Adrenal gland (tissue), 9 donors: ENCODE measurements at regions not wholly inside any gene's neighbourhood (a gene's known extent, or its start where the extent isn't known, plus 50 kb on each side); places are given as distances from the start of the nearest gene placed in this dataset.

Experiments
- DNase-seq, 7 donors: peaks; one replicate each; pipeline ENCODE4 v3.0.0-alpha.2; 2019 to 2020
- H3K27ac ChIP-seq, 5 donors: fragments of 200-600 bp; sonication (generic) in 4 of 5; 1 replicate in 3 of 5; 2 replicates in 2 of 5; pipeline versions ENCODE4 v1.5.1 to v1.8.0; 2016 to 2020; ENCODE audit warnings: mild to moderate bottlenecking in 1 of 5
- H3K27me3 ChIP-seq: fragments of 200-600 bp; 2 replicates; pipeline ENCODE4 v1.8.0; 2021
- H3K36me3 ChIP-seq, 2 donors: fragments of 200-600 bp; replicated peaks in 1 of 2; 1 replicate in 1 of 2; 2 replicates in 1 of 2; pipeline versions ENCODE4 v1.5.1 to v1.8.0; 2018 to 2022
- H3K4me1 ChIP-seq, 2 donors: fragments of 200-600 bp; replicated peaks in 1 of 2; 1 replicate in 1 of 2; 2 replicates in 1 of 2; pipeline versions ENCODE4 v1.5.1 to v1.8.0; 2018 to 2021
- H3K4me3 ChIP-seq, 4 donors: fragments of 200-600 bp; sonication (generic) in 3 of 4; one replicate each; pipeline ENCODE4 v1.5.1; 2016 to 2018
- H3K9me3 ChIP-seq, 3 donors: fragments of 200-600 bp; sonication (generic) in 1 of 3; replicated peaks in 1 of 3; 1 replicate in 2 of 3; 2 replicates in 1 of 3; pipeline versions ENCODE4 v1.5.1 to v1.8.0; 2016 to 2021
- POLR2A ChIP-seq, 2 donors: fragments of 450-650 bp; IDR thresholded peaks; one replicate each; pipeline ENCODE4 v1.6.1; 2017; ENCODE audit warnings: antibody characterized with exemption in 2 of 2, mild to moderate bottlenecking in 2 of 2, moderate library complexity in 1 of 2
- WGBS, 4 donors: extraction: QIAGEN DNeasy Blood & Tissue Kit in 2 of 4; methylation state at CpG; one replicate each; pipeline versions ENCODE4 v1.1.5 to v1.1.7; 2013 to 2017; 5-methylcytosine and 5-hydroxymethylcytosine counted together
- intact Hi-C, 2 donors: fragments of 100-400 bp; cut with DNase I; formaldehyde crosslinking; loops; one replicate each; pipeline versions ENCODE4 v1.14.1 to v1.15.0; 2022 to 2023
- TF ChIP-seq, protein P1 (sequence below), 6 experiments: fragments of 450-650 bp in 4 of 6; fragments of 200-600 bp in 2 of 6; sonication (generic) in 1 of 6; IDR thresholded peaks; 1 replicate in 5 of 6; 2 replicates in 1 of 6; pipeline versions ENCODE4 v1.5.1 to v1.8.0; 2016 to 2021; ENCODE audit warnings: antibody characterized with exemption in 6 of 6, mild to moderate bottlenecking in 2 of 6, moderate library complexity in 1 of 6
- donor health status: healthy with polysubstance abuse.
- donor health status: Bipolar disorder and iron deficiency.
- donor health status: DM: yes; HTN: yes; CAD: no.
- donor health status: DM: no; HTN: no; CAD: no.
- donor health status: DM: no; HTN: no; CAD: no.

DNA sequence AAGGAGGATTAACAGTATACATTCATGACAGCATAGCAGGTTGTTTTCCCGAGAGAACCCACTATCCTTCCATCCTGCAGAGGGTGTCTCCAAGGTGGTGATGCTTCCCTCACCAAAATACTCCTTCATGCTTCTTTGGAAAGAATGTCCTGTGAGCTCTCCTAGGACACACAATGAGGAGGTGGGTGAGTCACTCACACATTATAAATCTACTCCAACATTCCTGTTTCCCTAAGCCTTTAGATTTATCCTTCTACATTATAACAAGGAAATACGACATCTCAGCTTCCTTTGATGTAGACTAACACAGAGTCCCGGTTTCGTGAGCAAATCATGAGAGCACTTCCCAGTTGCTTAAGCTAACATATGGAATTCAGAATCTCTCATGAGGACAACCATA, 689.7 kb upstream of the CELF2 start:
- Histone ChIP-seq H3K4me1 (no peaks in the 10 kb centered on the region), H3K9me3 (no peaks in the 10 kb centered on the region), H3K27me3 (no peaks in the 10 kb centered on the region), H3K27ac (no peak overlapping the region), H3K36me3 (no peaks in the 10 kb centered on the region), H3K4me3 (no peak overlapping the region)
- TF ChIP-seq POLR2A (IDR thresholded peaks at IDR 0.05): no peak
- TF ChIP-seq, protein P1, sequence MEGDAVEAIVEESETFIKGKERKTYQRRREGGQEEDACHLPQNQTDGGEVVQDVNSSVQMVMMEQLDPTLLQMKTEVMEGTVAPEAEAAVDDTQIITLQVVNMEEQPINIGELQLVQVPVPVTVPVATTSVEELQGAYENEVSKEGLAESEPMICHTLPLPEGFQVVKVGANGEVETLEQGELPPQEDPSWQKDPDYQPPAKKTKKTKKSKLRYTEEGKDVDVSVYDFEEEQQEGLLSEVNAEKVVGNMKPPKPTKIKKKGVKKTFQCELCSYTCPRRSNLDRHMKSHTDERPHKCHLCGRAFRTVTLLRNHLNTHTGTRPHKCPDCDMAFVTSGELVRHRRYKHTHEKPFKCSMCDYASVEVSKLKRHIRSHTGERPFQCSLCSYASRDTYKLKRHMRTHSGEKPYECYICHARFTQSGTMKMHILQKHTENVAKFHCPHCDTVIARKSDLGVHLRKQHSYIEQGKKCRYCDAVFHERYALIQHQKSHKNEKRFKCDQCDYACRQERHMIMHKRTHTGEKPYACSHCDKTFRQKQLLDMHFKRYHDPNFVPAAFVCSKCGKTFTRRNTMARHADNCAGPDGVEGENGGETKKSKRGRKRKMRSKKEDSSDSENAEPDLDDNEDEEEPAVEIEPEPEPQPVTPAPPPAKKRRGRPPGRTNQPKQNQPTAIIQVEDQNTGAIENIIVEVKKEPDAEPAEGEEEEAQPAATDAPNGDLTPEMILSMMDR (IDR thresholded peaks at IDR 0.05): no peak
- DNase-seq: no peak
- intact Hi-C loops: no loop called here
- WGBS, 4 donors: 71 to 85% (median 75%) methylated on average over 4 of the region's 4 CpGs

DNA sequence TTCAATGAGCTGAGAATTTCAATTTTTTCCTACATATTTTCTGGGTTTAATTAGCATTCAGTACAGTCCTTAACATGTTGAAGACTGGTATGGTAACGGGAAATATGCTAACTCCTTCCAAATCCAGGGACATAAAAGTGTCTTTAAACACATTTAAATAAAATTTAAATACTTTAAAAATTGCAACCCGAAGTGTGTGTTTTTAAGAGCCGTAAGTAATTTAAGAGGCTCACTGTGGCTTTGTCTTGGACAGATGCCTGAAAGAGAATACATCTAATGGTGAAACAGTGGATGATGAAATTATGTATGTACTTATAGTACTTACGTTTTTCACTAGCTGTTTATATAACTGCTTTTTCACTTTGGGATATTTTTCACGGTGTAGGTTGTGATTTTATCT, 687.3 kb upstream of the CELF2 start:
- no peaks in the 10 kb centered on the region for H3K9me3 ChIP-seq
- no peaks in the 10 kb centered on the region for H3K4me1 ChIP-seq
- intact Hi-C loops: no loop called here
- 67 to 71% (median 68%) methylated on average over 5 of the region's 5 CpGs for WGBS, 4 donors
- no peak for DNase-seq
- no peaks in the 10 kb centered on the region for H3K27me3 ChIP-seq
- no peak overlapping the region for H3K27ac ChIP-seq
- H3K36me3 ChIP-seq: no peaks in the 10 kb centered on the region
- no peak for TF ChIP-seq POLR2A (IDR thresholded peaks at IDR 0.05)
- TF ChIP-seq, protein P1 (IDR thresholded peaks at IDR 0.05): no peak
- H3K4me3 ChIP-seq: no peak overlapping the region

DNA sequence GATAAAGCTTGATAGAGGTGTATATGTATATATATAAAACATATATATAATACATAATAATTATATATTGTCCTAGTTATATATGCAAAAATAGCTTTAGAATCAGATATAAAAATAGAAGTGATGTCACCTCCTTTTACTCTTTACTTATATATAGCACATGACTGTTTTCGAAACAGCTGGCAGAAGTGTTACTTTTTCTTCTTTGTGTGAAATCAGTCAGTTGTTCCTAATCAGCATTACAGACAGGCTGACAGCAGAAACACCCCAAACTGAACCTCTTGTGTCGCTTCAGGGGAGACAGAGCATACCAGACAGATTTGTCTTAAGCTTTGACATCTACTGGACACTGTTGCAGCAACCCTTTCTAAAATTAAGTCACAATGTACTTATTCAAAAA, 684.9 kb upstream of the CELF2 start:
- DNase-seq: no peak

GRCh38 chr10:10333622-10334021, 684.0 kb upstream of the CELF2 start:
- TF ChIP-seq POLR2A (IDR thresholded peaks at IDR 0.05): no peak
- TF ChIP-seq, protein P1 (IDR thresholded peaks at IDR 0.05): no peak
- Histone ChIP-seq H3K27ac (no peak overlapping the region), H3K4me1 (no peaks in the 10 kb centered on the region), H3K36me3 (no peaks in the 10 kb centered on the region), H3K4me3 (no peak overlapping the region), H3K9me3 (no peaks in the 10 kb centered on the region), H3K27me3 (no peaks in the 10 kb centered on the region)
- 79 to 86% (median 83%) methylated on average over 4 of the region's 4 CpGs for WGBS, 4 donors
- intact Hi-C loops: no loop called here
- no peak for DNase-seq

More for the DNA sequence above, 684.9 kb upstream of the CELF2 start:
- Histone ChIP-seq H3K4me3 (no peak overlapping the region), H3K27ac (no peak overlapping the region), H3K4me1 (no peaks in the 10 kb centered on the region), H3K27me3 (no peaks in the 10 kb centered on the region), H3K36me3 (no peaks in the 10 kb centered on the region), H3K9me3 (no peaks in the 10 kb centered on the region)
- 77 to 83% (median 81%) methylated on average over 2 of the region's 2 CpGs for WGBS, 4 donors
- TF ChIP-seq POLR2A (IDR thresholded peaks at IDR 0.05): no peak
- TF ChIP-seq, protein P1 (IDR thresholded peaks at IDR 0.05): no peak
- intact Hi-C loops: no loop called here
